DND-41 (cell line): ENCODE measurements at regions not wholly inside any gene's neighbourhood (a gene's known extent, or its start where the extent isn't known, plus 50 kb on each side); places are given as distances from the start of the nearest gene placed in this dataset.

ENCODE experiments used
- ATAC-seq: fragments of 200-7000 bp; cut with Tn5 transposase; 3 replicates; pipeline ENCODE4 v1.9.1; 2021; ENCODE audit warnings: low read depth; ENCODE audit not compliant: insufficient read depth
- DNase-seq: peaks from one replicate; pipeline ENCODE4 v3.0.0-alpha.2; 2020
- H2AFZ ChIP-seq: 2 replicates; pipeline ENCODE4 v1.6.0; 2012; ENCODE audit warnings: low read depth, low read length
- H3K27ac ChIP-seq: 2 replicates; pipeline ENCODE4 v1.5.1; 2012; ENCODE audit warnings: low read length, inconsistent platforms
- H3K27me3 ChIP-seq: fragments of 200-600 bp; sonication (generic); 2 replicates; pipeline ENCODE4 v1.6.0; 2012; ENCODE audit warnings: low read length, mild to moderate bottlenecking, inconsistent platforms; ENCODE audit not compliant: insufficient read depth, poor library complexity
- H3K36me3 ChIP-seq: 2 replicates; pipeline ENCODE4 v1.5.1; 2012; ENCODE audit warnings: low read length, inconsistent platforms; ENCODE audit not compliant: insufficient read depth
- H3K4me1 ChIP-seq: 2 replicates; pipeline ENCODE4 v1.5.1; 2012; ENCODE audit warnings: mild to moderate bottlenecking, low read length; ENCODE audit not compliant: insufficient read depth
- H3K4me2 ChIP-seq: 2 replicates; pipeline ENCODE4 v1.6.0; 2012; ENCODE audit warnings: mild to moderate bottlenecking, moderate library complexity, low read length, inconsistent platforms; ENCODE audit not compliant: insufficient read depth
- H3K4me3 ChIP-seq, 2 experiments: fragments of 200-600 bp in 1 of 2; shearing (Covaris generic) in 1 of 2; 2 replicates each; pipeline ENCODE4 v1.5.1; 2012 to 2016; ENCODE audit warnings: inconsistent platforms in 2 of 2, low read length in 2 of 2, mild to moderate bottlenecking in 2 of 2, low read depth in 1 of 2, moderate library complexity in 1 of 2
- H3K79me2 ChIP-seq: 2 replicates; pipeline ENCODE4 v1.6.0; 2012; ENCODE audit warnings: low read length, inconsistent platforms; ENCODE audit not compliant: insufficient read depth
- H3K9ac ChIP-seq: 2 replicates; pipeline ENCODE4 v1.6.0; 2012; ENCODE audit warnings: low read depth, mild to moderate bottlenecking, inconsistent platforms, low read length, moderate library complexity
- H3K9me3 ChIP-seq: 2 replicates; pipeline ENCODE4 v1.5.1; 2012; ENCODE audit warnings: low read length, moderate library complexity, mild to moderate bottlenecking, inconsistent platforms; ENCODE audit not compliant: insufficient read depth, severe bottlenecking
- H4K20me1 ChIP-seq: 2 replicates; pipeline ENCODE4 v1.6.0; 2012; ENCODE audit warnings: low read length; ENCODE audit not compliant: insufficient read depth
- EZH2 ChIP-seq: IDR thresholded peaks from 3 replicates; pipeline ENCODE4 v1.6.1; 2012; ENCODE audit warnings: borderline replicate concordance, low read depth, mild to moderate bottlenecking, moderate library complexity, low read length, inconsistent platforms; ENCODE audit not compliant: severe bottlenecking
- TF ChIP-seq, protein P1 (sequence below): IDR thresholded peaks from 2 replicates; pipeline ENCODE4 v1.5.1; 2012; ENCODE audit warnings: borderline replicate concordance, low read length, moderate library complexity, mild to moderate bottlenecking; ENCODE audit not compliant: poor library complexity, severe bottlenecking; ENCODE audit errors: extremely low read depth

DNA sequence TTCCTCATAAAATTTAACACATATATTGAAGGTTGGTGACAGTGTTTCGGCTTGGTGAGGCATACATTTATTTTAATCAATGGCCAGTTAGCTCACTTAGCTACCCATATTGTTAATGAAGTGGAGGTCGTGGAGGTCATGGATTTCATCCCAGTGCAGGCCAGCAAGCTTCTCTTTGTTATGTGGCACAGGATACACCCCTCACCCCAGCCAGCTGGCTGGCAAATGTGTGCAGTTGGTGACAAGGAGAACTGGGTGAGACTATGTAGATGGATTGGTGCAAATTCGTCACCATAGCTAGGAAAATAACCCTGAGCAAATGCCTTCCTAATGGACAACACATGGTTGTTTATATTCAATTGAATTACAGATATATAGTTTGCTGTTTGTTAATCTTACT is 50.5 kb upstream of the FOXP2 start:
- TF ChIP-seq EZH2, result no peak
- TF ChIP-seq, protein P1, sequence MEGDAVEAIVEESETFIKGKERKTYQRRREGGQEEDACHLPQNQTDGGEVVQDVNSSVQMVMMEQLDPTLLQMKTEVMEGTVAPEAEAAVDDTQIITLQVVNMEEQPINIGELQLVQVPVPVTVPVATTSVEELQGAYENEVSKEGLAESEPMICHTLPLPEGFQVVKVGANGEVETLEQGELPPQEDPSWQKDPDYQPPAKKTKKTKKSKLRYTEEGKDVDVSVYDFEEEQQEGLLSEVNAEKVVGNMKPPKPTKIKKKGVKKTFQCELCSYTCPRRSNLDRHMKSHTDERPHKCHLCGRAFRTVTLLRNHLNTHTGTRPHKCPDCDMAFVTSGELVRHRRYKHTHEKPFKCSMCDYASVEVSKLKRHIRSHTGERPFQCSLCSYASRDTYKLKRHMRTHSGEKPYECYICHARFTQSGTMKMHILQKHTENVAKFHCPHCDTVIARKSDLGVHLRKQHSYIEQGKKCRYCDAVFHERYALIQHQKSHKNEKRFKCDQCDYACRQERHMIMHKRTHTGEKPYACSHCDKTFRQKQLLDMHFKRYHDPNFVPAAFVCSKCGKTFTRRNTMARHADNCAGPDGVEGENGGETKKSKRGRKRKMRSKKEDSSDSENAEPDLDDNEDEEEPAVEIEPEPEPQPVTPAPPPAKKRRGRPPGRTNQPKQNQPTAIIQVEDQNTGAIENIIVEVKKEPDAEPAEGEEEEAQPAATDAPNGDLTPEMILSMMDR, result no peak
- Histone ChIP-seq H3K27me3 (no peaks in the 10 kb centered on the region), H3K4me3 (no peak overlapping the region), H3K4me2 (no peak overlapping the region), H3K79me2 (no peaks in the 10 kb centered on the region), H3K9me3 (peaks cover 2% of the 10 kb centered on the region), H3K4me1 (no peaks in the 10 kb centered on the region), H3K27ac (no peak overlapping the region), H3K36me3 (no peaks in the 10 kb centered on the region), H2AFZ (no peak overlapping the region), H4K20me1 (no peaks in the 10 kb centered on the region), H3K9ac (no peak overlapping the region)
- ATAC-seq (no peak), DNase-seq (no peak)

GRCh38 chr7:114363292-114363691 is 51.3 kb upstream of the FOXP2 start:
- no peaks in the 10 kb centered on the region for H3K79me2 ChIP-seq
- no peaks in the 10 kb centered on the region for H3K4me1 ChIP-seq
- no peaks in the 10 kb centered on the region for H3K27me3 ChIP-seq
- DNase-seq (no peak), ATAC-seq (no peak)
- no peak overlapping the region for H3K27ac ChIP-seq
- no peak overlapping the region for H2AFZ ChIP-seq
- H3K9ac ChIP-seq, result no peak overlapping the region
- peaks cover 2% of the 10 kb centered on the region for H3K9me3 ChIP-seq
- H3K36me3 ChIP-seq, result no peaks in the 10 kb centered on the region
- no peak overlapping the region for H3K4me3 ChIP-seq
- H3K4me2 ChIP-seq, result no peak overlapping the region
- no peak for TF ChIP-seq EZH2
- TF ChIP-seq, protein P1, result no peak
- H4K20me1 ChIP-seq, result no peaks in the 10 kb centered on the region

DNA sequence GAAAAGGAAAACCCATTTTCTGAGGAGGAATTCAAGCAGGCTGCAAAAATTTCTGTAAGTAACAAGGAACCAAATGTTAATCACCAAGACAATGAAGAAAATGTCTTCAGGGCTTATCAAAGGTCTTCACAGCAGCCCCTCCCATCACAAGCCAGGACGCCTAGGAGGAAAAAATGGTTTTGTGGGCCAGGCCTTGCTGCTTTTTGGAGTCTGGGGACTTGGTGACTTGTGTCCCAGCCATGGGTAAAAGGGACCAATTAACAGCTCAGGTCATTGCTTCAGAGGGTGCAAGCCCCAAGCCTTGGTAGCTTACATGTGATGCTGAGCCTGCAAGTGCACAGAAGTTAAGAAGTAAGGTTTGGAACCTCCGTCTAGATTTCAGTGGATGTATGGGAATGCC is 55.7 kb upstream of the FOXP2 start:
- TF ChIP-seq EZH2, result no peak
- TF ChIP-seq, protein P1, result no peak
- Histone ChIP-seq H3K27me3 (no peaks in the 10 kb centered on the region), H3K9me3 (peaks cover 2% of the 10 kb centered on the region), H3K9ac (no peak overlapping the region), H3K4me3 (no peak overlapping the region), H3K4me2 (no peak overlapping the region), H2AFZ (no peak overlapping the region), H3K27ac (no peak overlapping the region), H3K36me3 (no peaks in the 10 kb centered on the region), H3K79me2 (no peaks in the 10 kb centered on the region), H3K4me1 (peaks cover 11% of the 10 kb centered on the region), H4K20me1 (no peaks in the 10 kb centered on the region)
- ATAC-seq (no peak), DNase-seq (no peak)

- no peak for ATAC-seq
- Histone ChIP-seq H3K9me3 (peaks cover 2% of the 10 kb centered on the region), H3K36me3 (no peaks in the 10 kb centered on the region), H3K27ac (no peak overlapping the region), H3K4me2 (no peak overlapping the region), H2AFZ (no peak overlapping the region), H3K79me2 (no peaks in the 10 kb centered on the region), H3K27me3 (no peaks in the 10 kb centered on the region), H3K4me3 (no peak overlapping the region), H3K9ac (no peak overlapping the region), H4K20me1 (no peaks in the 10 kb centered on the region), H3K4me1 (peaks cover 11% of the 10 kb centered on the region)
- DNase-seq, result no peak
- TF ChIP-seq, protein P1, result no peak
- TF ChIP-seq EZH2, result no peak
These were observed 58.5 kb upstream of the FOXP2 start for GRCh38 chr7:114356133-114356532.
